ENCODE measurements at regions not wholly inside any gene's neighbourhood (a gene's known extent, or its start where the extent isn't known, plus 50 kb on each side); places are given as distances from the start of the nearest gene placed in this dataset.

GRCh38 chr6:4717124-4717523, 59.1 kb upstream of the CDYL start:
- TF ChIP-seq CTCF (IDR thresholded peaks at IDR 0.05), result no peak
- whole genome bisulfite sequencing, 2 donors, result 74 to 77% methylated on average over 4 of the region's 4 CpGs

DNA sequence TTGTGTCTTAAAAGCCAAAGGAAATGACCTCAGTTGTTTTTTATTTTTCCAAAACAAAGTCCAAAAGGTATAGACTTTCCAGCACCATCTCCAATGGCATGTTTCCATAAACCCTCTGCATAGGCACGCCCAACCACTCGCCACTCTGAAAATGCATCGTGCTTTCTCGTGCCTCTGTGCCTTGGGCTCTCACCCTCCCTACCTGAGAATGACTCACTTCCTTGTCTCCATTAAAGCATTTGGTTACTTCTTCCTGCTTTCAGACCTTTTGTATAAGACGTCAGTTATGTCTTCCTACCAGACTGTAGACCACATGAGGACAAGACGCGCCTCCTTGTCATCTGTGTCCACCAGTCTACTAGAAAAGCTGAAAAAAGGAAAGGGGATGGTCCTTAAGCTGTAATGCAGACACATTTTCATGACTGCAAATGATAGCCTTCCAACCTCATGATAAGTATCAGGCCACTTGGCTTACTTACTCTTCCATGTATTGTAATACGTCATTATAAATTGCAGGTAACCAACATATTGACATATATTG, 61.2 kb upstream of the CDYL start:
- WGBS, 2 donors, result 76 to 81% methylated on average over 8 of the region's 8 CpGs
- no peaks in the 10 kb centered on the region for H3K9me3 ChIP-seq
- no peaks in the 10 kb centered on the region for H3K4me1 ChIP-seq
- TF ChIP-seq CTCF (IDR thresholded peaks at IDR 0.05), result no peak
- H3K27me3 ChIP-seq, result no peaks in the 10 kb centered on the region
- DNase-seq, result no peak
- H3K36me3 ChIP-seq (replicated peaks in 1 of 2; ENCODE audit: insufficient read depth in 1 of 2, low read depth in 2 of 2), result no peaks in the 10 kb centered on the region
- no peak overlapping the region for H3K27ac ChIP-seq
- no peak for ATAC-seq
- H3K4me3 ChIP-seq, result no peak overlapping the region
- intact Hi-C loops (cut with DNase I), result no loop called here

More at GRCh38 chr6:4717124-4717523, 59.1 kb upstream of the CDYL start:
- ATAC-seq, result no peak
- Histone ChIP-seq H3K27ac (no peak overlapping the region), H3K4me1 (no peaks in the 10 kb centered on the region), H3K9me3 (no peaks in the 10 kb centered on the region), H3K27me3 (no peaks in the 10 kb centered on the region), H3K4me3 (no peak overlapping the region), H3K36me3 (replicated peaks in 1 of 2; ENCODE audit: insufficient read depth in 1 of 2, low read depth in 2 of 2) (no peaks in the 10 kb centered on the region)
- no peak for DNase-seq
- intact Hi-C loops (cut with DNase I), result no loop called here

GRCh38 chr6:4712291-4712690, 63.9 kb upstream of the CDYL start:
- Histone ChIP-seq H3K4me1 (no peaks in the 10 kb centered on the region), H3K4me3 (no peak overlapping the region), H3K27me3 (no peaks in the 10 kb centered on the region), H3K27ac (no peak overlapping the region), H3K36me3 (replicated peaks in 1 of 2; ENCODE audit: insufficient read depth in 1 of 2, low read depth in 2 of 2) (no peaks in the 10 kb centered on the region), H3K9me3 (no peaks in the 10 kb centered on the region)
- DNase-seq, result no peak
- TF ChIP-seq CTCF (IDR thresholded peaks at IDR 0.05) (no peak), POLR2A (IDR thresholded peaks at IDR 0.05) (no peak)
- no peak for ATAC-seq
- 83 to 87% methylated on average over 1 to 9 of the region's 9 CpGs for WGBS, 2 donors
- intact Hi-C loops (cut with DNase I), result no loop called here

DNA sequence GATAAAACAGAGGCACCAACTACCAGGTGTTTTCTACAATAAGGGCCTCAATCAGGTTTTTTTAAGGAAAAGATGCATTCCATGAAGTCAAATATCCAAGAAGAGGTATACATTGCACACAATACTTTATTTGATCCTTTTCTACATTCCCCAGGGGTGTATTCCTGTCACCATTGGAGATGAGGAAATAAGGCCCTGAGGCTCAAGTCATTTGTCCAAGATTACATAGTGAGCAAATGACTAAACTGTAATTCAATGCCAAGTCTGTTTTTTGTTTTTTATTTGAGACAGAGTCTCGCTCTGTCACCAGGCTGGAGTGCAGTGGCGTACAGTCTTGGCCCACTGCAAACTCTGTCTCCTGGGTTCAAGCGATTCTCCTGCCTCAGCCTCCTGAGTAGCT, 69.2 kb upstream of the CDYL start:
- Histone ChIP-seq H3K36me3 (replicated peaks in 1 of 2; ENCODE audit: insufficient read depth in 1 of 2, low read depth in 2 of 2) (no peaks in the 10 kb centered on the region), H3K4me3 (no peak overlapping the region), H3K9me3 (no peaks in the 10 kb centered on the region), H3K4me1 (no peaks in the 10 kb centered on the region), H3K27me3 (no peaks in the 10 kb centered on the region), H3K27ac (no peak overlapping the region)
- no peak for DNase-seq
- TF ChIP-seq POLR2A (IDR thresholded peaks at IDR 0.05) (no peak), CTCF (IDR thresholded peaks at IDR 0.05) (no peak)
- no peak for ATAC-seq
- WGBS, 2 donors, result 90 to 91% methylated on average over 3 of the region's 3 CpGs
- intact Hi-C loops (cut with DNase I), result no loop called here

- WGBS, 2 donors, result 80 to 82% methylated on average over 5 of the region's 5 CpGs
Measured at GRCh38 chr6:4705809-4706208, 70.4 kb upstream of the CDYL start.

More at GRCh38 chr6:4705809-4706208, 70.4 kb upstream of the CDYL start:
- H3K36me3 ChIP-seq (replicated peaks in 1 of 2; ENCODE audit: insufficient read depth in 1 of 2, low read depth in 2 of 2), result no peaks in the 10 kb centered on the region
- H3K27ac ChIP-seq, result no peak overlapping the region
- no peak overlapping the region for H3K4me3 ChIP-seq
- DNase-seq (no peak), ATAC-seq (no peak)
- H3K9me3 ChIP-seq, result no peaks in the 10 kb centered on the region
- no peak for TF ChIP-seq POLR2A (IDR thresholded peaks at IDR 0.05)
- no peak for TF ChIP-seq CTCF (IDR thresholded peaks at IDR 0.05)
- H3K4me1 ChIP-seq, result no peaks in the 10 kb centered on the region
- H3K27me3 ChIP-seq, result no peaks in the 10 kb centered on the region
- intact Hi-C loops (cut with DNase I), result no loop called here

All from body of pancreas (tissue), 4 donors.